ENCODE measurements at regions not wholly inside any gene's neighbourhood (a gene's known extent, or its start where the extent isn't known, plus 50 kb on each side); places are given as distances from the start of the nearest gene placed in this dataset.

DNA sequence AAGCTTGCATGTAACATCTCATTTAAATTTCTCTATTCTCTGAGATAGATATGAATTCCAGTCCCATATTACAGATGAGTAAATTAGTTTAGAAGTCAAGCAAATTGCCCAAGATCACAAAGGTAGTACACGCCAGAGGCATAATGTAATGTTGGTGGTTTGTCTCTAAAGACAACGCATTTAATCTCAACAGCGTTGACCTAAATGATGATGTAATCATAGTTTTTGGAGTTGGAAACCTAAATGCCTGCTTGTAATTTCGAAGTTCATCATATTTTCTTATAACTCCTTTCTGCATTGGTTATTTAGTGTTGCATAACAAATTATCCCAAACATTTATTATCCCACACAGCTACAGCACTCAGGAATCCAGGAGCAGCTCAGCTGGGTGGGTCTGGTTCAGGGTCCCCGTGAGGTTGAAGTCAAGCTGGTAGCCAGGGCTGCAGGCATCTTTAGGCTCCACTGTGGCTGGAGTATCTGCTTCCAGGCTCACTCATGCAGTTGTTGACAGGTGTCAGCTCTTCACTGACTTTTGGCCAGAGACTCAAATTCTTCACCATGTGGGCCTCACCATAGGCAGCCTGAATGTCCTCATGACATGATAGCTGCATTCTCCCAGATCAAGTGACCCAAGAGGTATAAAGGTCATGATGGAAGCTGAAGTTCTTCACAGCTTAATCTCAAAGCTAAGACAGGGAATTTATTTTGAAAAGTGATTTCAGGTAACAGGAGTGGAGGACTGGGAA lies 122.0 kb upstream of the SPTLC3 start:
- H3K4me1 ChIP-seq = no peaks in the 10 kb centered on the region
- TF ChIP-seq, protein P1, sequence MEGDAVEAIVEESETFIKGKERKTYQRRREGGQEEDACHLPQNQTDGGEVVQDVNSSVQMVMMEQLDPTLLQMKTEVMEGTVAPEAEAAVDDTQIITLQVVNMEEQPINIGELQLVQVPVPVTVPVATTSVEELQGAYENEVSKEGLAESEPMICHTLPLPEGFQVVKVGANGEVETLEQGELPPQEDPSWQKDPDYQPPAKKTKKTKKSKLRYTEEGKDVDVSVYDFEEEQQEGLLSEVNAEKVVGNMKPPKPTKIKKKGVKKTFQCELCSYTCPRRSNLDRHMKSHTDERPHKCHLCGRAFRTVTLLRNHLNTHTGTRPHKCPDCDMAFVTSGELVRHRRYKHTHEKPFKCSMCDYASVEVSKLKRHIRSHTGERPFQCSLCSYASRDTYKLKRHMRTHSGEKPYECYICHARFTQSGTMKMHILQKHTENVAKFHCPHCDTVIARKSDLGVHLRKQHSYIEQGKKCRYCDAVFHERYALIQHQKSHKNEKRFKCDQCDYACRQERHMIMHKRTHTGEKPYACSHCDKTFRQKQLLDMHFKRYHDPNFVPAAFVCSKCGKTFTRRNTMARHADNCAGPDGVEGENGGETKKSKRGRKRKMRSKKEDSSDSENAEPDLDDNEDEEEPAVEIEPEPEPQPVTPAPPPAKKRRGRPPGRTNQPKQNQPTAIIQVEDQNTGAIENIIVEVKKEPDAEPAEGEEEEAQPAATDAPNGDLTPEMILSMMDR (IDR thresholded peaks at IDR 0.05) = no peak
- H3K36me3 ChIP-seq (ENCODE audit: control insufficient read depth, insufficient read depth, low read length) = no peaks in the 10 kb centered on the region
- H3K4me3 ChIP-seq (ENCODE audit: low read depth, low read length) = no peak overlapping the region
- no peak overlapping the region for H3K9ac ChIP-seq
- no peaks in the 10 kb centered on the region for H3K27me3 ChIP-seq (ENCODE audit: control insufficient read depth, insufficient read depth, low read length)
- no peaks in the 10 kb centered on the region for H3K79me2 ChIP-seq
- H3K4me2 ChIP-seq (ENCODE audit: low read length) = no peak overlapping the region
- no peak overlapping the region for H3K27ac ChIP-seq
- no peak overlapping the region for H2AFZ ChIP-seq
- no peaks in the 10 kb centered on the region for H3K9me3 ChIP-seq (ENCODE audit: control insufficient read depth, low read length)

DNA sequence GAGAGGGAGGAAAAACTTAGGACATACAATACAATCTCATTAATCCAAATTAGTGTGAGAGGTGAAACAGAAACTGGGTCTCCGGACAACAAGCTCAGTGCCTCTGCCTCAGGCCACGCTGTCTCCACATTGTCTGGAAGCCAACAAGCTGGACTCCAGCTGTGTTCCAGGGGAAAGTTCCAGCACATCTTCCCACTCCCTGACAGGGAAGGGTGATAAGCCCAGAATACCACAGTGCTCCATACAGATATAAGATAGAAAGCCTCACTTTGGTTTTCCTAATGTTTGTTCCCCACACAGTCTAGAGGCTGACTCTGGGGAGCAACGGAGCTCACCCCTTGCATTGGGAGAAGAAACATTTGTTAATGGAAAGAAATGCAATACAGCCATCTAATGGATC lies 117.1 kb upstream of the SPTLC3 start:
- no peaks in the 10 kb centered on the region for H3K9me3 ChIP-seq (ENCODE audit: control insufficient read depth, low read length)
- TF ChIP-seq, protein P1 (IDR thresholded peaks at IDR 0.05) = no peak

DNA sequence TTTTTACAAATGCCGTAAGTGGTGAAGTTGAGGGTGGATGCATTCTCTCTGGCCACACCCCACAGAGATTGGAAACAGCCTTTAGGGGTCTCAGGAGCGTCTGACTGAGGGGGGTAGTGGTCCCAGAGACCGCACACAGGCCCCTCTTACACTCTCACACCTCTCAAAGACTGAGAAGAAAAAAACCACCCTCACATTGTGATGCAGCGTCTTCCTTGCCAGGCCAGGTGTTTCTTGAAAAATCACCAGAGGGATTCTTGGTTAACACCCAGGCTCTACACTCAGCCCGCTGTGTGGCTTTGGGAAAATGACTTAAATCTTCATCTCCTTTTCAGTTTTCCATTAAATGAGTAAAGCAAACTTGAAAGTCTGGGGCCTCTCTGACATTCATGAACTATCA lies 115.8 kb upstream of the SPTLC3 start:
- no peak overlapping the region for H3K4me3 ChIP-seq (ENCODE audit: low read depth, low read length)
- H3K9ac ChIP-seq = no peak overlapping the region
- H3K27me3 ChIP-seq (ENCODE audit: control insufficient read depth, insufficient read depth, low read length) = no peaks in the 10 kb centered on the region
- peaks cover 2% of the 10 kb centered on the region for H3K4me1 ChIP-seq
- no peak overlapping the region for H3K4me2 ChIP-seq (ENCODE audit: low read length)
- no peaks in the 10 kb centered on the region for H3K79me2 ChIP-seq
- TF ChIP-seq, protein P1 (IDR thresholded peaks at IDR 0.05) = no peak
- H3K27ac ChIP-seq = no peak overlapping the region
- no peaks in the 10 kb centered on the region for H3K9me3 ChIP-seq (ENCODE audit: control insufficient read depth, low read length)
- no peaks in the 10 kb centered on the region for H3K36me3 ChIP-seq (ENCODE audit: control insufficient read depth, insufficient read depth, low read length)
- H2AFZ ChIP-seq = peak overlapping the region; percentile 9

More for the DNA sequence above, 117.1 kb upstream of the SPTLC3 start:
- H3K36me3 ChIP-seq (ENCODE audit: control insufficient read depth, insufficient read depth, low read length) = no peaks in the 10 kb centered on the region
- H3K4me1 ChIP-seq = peaks cover 2% of the 10 kb centered on the region
- no peak overlapping the region for H3K9ac ChIP-seq
- no peaks in the 10 kb centered on the region for H3K79me2 ChIP-seq
- no peaks in the 10 kb centered on the region for H3K27me3 ChIP-seq (ENCODE audit: control insufficient read depth, insufficient read depth, low read length)
- H3K4me2 ChIP-seq (ENCODE audit: low read length) = no peak overlapping the region
- H3K27ac ChIP-seq = no peak overlapping the region
- H3K4me3 ChIP-seq (ENCODE audit: low read depth, low read length) = no peak overlapping the region
- H2AFZ ChIP-seq = no peak overlapping the region

DNA sequence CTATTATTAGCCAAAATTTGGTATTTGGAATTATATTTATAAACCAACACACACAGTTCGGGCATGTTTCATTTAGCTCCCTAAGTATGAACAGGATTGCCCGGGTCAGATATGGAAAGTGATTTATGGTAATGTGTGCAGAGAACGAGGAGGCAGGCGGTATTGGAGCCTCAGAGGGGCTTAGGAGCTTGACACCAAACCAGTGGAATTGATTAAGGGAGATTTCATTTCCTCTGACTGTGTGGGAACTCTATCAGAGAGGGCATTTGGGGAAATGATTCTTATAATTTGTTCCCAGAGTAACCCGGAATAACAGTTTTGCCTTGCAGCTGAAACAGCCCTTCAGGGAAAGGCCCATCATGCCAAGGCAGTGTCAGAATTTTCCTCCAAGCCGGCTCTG lies 115.1 kb upstream of the SPTLC3 start:
- no peaks in the 10 kb centered on the region for H3K79me2 ChIP-seq
- H3K36me3 ChIP-seq (ENCODE audit: control insufficient read depth, insufficient read depth, low read length) = no peaks in the 10 kb centered on the region
- H3K4me1 ChIP-seq = peaks cover 2% of the 10 kb centered on the region
- H3K4me3 ChIP-seq (ENCODE audit: low read depth, low read length) = no peak overlapping the region
- TF ChIP-seq, protein P1 (IDR thresholded peaks at IDR 0.05) = no peak
- no peaks in the 10 kb centered on the region for H3K9me3 ChIP-seq (ENCODE audit: control insufficient read depth, low read length)
- no peak overlapping the region for H3K9ac ChIP-seq
- H3K27me3 ChIP-seq (ENCODE audit: control insufficient read depth, insufficient read depth, low read length) = no peaks in the 10 kb centered on the region
- H3K4me2 ChIP-seq (ENCODE audit: low read length) = no peak overlapping the region
- no peak overlapping the region for H2AFZ ChIP-seq
- H3K27ac ChIP-seq = no peak overlapping the region

DNA sequence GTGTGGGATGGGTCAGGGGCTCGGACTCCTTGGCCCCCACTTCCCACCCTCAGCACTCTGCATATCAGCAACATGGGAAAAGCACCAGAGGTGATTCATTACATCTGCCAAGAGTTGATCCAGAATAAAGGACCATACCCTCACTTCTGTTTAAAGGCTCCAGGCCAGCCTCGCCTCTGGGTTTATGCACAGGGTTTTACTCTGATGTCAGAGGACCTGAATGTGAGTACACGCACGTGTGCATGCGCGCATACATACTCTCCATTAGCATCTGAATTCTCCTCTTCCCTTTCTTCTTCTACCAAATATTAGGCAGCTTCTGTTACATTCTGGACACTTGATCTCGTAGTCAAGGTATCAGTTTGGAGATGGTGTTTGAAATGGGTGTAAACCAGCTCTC lies 114.7 kb upstream of the SPTLC3 start:
- Histone ChIP-seq H3K4me1 (peaks cover 2% of the 10 kb centered on the region), H3K9ac (no peak overlapping the region), H3K9me3 (ENCODE audit: control insufficient read depth, low read length) (no peaks in the 10 kb centered on the region), H3K27me3 (ENCODE audit: control insufficient read depth, insufficient read depth, low read length) (no peaks in the 10 kb centered on the region), H3K27ac (no peak overlapping the region), H3K4me2 (ENCODE audit: low read length) (no peak overlapping the region), H3K36me3 (ENCODE audit: control insufficient read depth, insufficient read depth, low read length) (no peaks in the 10 kb centered on the region), H3K4me3 (ENCODE audit: low read depth, low read length) (no peak overlapping the region), H3K79me2 (no peaks in the 10 kb centered on the region), H2AFZ (no peak overlapping the region)
- TF ChIP-seq, protein P1 (IDR thresholded peaks at IDR 0.05) = no peak
